Upper lobe of left lung (tissue), 6 donors: ENCODE measurements at regions not wholly inside any gene's neighbourhood (a gene's known extent, or its start where the extent isn't known, plus 50 kb on each side); places are given as distances from the start of the nearest gene placed in this dataset.

Source experiments
- ATAC-seq, 2 donors: fragments of 200-7000 bp; cut with Tn5 transposase; one replicate each; pipeline ENCODE4 v1.9.1; 2022; ENCODE audit warnings: mild to moderate bottlenecking in 2 of 2, moderate library complexity in 2 of 2; ENCODE audit not compliant: low FRiP score in 2 of 2
- DNase-seq, 2 donors: peaks; one replicate each; pipeline ENCODE4 v3.0.0-alpha.2; 2019 to 2020
- H3K27ac ChIP-seq, 4 donors: fragments of 200-600 bp; sonication (generic); one replicate each; pipeline ENCODE4 v1.5.1; 2016 to 2019
- H3K27me3 ChIP-seq, 4 donors: fragments of 200-600 bp; sonication (generic); one replicate each; pipeline ENCODE4 v1.5.1; 2017 to 2019
- H3K36me3 ChIP-seq, 4 donors: fragments of 200-600 bp; sonication (generic); one replicate each; pipeline ENCODE4 v1.5.1; 2016 to 2019
- H3K4me1 ChIP-seq, 4 donors: fragments of 200-600 bp; sonication (generic); one replicate each; pipeline ENCODE4 v1.5.1; 2018 to 2019
- H3K4me3 ChIP-seq, 4 donors: fragments of 200-600 bp; sonication (generic); one replicate each; pipeline ENCODE4 v1.5.1; 2017 to 2019; ENCODE audit warnings: mild to moderate bottlenecking in 2 of 4, moderate library complexity in 1 of 4
- H3K9me3 ChIP-seq, 4 donors: fragments of 200-600 bp; sonication (generic); one replicate each; pipeline ENCODE4 v1.5.1; 2018 to 2019
- EP300 ChIP-seq, 4 donors: sonication (generic); formaldehyde crosslinking; IDR thresholded peaks; one replicate each; pipeline ENCODE4 v1.5.1; 2017; ENCODE audit warnings: antibody characterized with exemption in 4 of 4, control low read depth in 2 of 4
- POLR2A ChIP-seq, 4 donors: fragments of 450-650 bp; IDR thresholded peaks; one replicate each; pipeline ENCODE4 v1.5.1; 2016 to 2017; ENCODE audit warnings: antibody characterized with exemption in 4 of 4, mild to moderate bottlenecking in 2 of 4
- POLR2AphosphoS5 ChIP-seq, 2 donors: sonication (generic); formaldehyde crosslinking; IDR thresholded peaks; one replicate each; pipeline ENCODE4 v1.5.1; 2017; ENCODE audit warnings: antibody characterized with exemption in 2 of 2
- WGBS, 2 donors: methylation state at CpG; one replicate each; pipeline ENCODE4 v1.1.5; 2017 to 2018; 5-methylcytosine and 5-hydroxymethylcytosine counted together
- TF ChIP-seq, protein P1 (sequence below), 6 experiments: fragments of 450-650 bp in 4 of 6; fragments of 200-600 bp in 2 of 6; sonication (generic) in 2 of 6; IDR thresholded peaks; one replicate each; pipeline ENCODE4 v1.5.1; 2016 to 2019; ENCODE audit warnings: antibody characterized with exemption in 6 of 6
- donor health status: DM: no; HTN: no; CAD: no; lungs with moderate emphysema.
- donor health status: DM: no; HTN: yes; CAD: no; lungs with severe emphysema.

DNA sequence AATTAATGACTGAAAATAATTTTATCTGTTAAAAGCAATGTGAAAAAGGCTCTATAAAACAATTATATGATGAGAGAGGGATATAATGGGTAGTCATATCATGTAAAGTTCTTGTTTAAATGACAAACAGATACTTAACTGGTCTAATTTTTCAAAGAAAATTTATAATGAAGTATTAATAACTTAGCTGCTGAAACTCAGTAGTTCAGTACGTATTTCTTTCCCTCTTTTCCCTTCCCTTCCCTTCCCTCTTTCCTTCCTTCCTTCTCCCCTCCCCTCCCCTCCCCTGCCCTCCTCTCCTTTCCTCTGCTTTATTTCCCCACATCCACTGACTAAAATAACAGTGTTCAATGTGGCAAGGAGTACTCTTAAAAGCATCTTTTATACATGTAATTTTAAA lies 123.1 kb upstream of the PTGFR start:
- no peak for DNase-seq
- TF ChIP-seq POLR2A (IDR thresholded peaks at IDR 0.05) (no peak), EP300 (IDR thresholded peaks at IDR 0.05) (no peak), POLR2AphosphoS5 (IDR thresholded peaks at IDR 0.05) (no peak)
- TF ChIP-seq, protein P1, sequence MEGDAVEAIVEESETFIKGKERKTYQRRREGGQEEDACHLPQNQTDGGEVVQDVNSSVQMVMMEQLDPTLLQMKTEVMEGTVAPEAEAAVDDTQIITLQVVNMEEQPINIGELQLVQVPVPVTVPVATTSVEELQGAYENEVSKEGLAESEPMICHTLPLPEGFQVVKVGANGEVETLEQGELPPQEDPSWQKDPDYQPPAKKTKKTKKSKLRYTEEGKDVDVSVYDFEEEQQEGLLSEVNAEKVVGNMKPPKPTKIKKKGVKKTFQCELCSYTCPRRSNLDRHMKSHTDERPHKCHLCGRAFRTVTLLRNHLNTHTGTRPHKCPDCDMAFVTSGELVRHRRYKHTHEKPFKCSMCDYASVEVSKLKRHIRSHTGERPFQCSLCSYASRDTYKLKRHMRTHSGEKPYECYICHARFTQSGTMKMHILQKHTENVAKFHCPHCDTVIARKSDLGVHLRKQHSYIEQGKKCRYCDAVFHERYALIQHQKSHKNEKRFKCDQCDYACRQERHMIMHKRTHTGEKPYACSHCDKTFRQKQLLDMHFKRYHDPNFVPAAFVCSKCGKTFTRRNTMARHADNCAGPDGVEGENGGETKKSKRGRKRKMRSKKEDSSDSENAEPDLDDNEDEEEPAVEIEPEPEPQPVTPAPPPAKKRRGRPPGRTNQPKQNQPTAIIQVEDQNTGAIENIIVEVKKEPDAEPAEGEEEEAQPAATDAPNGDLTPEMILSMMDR (IDR thresholded peaks at IDR 0.05), result no peak
- Histone ChIP-seq H3K4me1 (no peaks in the 10 kb centered on the region), H3K4me3 (no peak overlapping the region), H3K27ac (no peak overlapping the region), H3K9me3 (no peaks in the 10 kb centered on the region), H3K36me3 (no peaks in the 10 kb centered on the region), H3K27me3 (no peaks in the 10 kb centered on the region)
- 0 to 21% methylated on average over 1 of the region's 1 CpG for WGBS, 2 donors
- ATAC-seq, result no peak

GRCh38 chr1:78369546-78369945 lies 121.2 kb upstream of the PTGFR start:
- 91 to 95% methylated on average over 1 of the region's 1 CpG for WGBS, 2 donors
- H3K4me3 ChIP-seq, result no peak overlapping the region
- H3K27me3 ChIP-seq, result no peaks in the 10 kb centered on the region
- H3K36me3 ChIP-seq, result no peaks in the 10 kb centered on the region
- TF ChIP-seq POLR2A (IDR thresholded peaks at IDR 0.05), result no peak
- TF ChIP-seq EP300 (IDR thresholded peaks at IDR 0.05), result no peak
- TF ChIP-seq, protein P1 (IDR thresholded peaks at IDR 0.05), result no peak
- H3K9me3 ChIP-seq, result no peaks in the 10 kb centered on the region
- H3K4me1 ChIP-seq, result no peaks in the 10 kb centered on the region
- DNase-seq (no peak), ATAC-seq (no peak)
- H3K27ac ChIP-seq, result no peak overlapping the region

- no peak overlapping the region for H3K4me3 ChIP-seq
- peak in 1 of 2 donors; percentile 20 for DNase-seq
- H3K27ac ChIP-seq, result no peak overlapping the region
- no peak for TF ChIP-seq POLR2A (IDR thresholded peaks at IDR 0.05)
- no peaks in the 10 kb centered on the region for H3K4me1 ChIP-seq
- 9 to 20% methylated on average over 2 of the region's 2 CpGs for WGBS, 2 donors
- no peaks in the 10 kb centered on the region for H3K9me3 ChIP-seq
- no peaks in the 10 kb centered on the region for H3K27me3 ChIP-seq
- H3K36me3 ChIP-seq, result no peaks in the 10 kb centered on the region
- peak in 1 of 2 donors; percentile 42 for ATAC-seq
Measured at GRCh38 chr1:78370356-78370755, 120.4 kb upstream of the PTGFR start.

GRCh38 chr1:78370779-78371482 lies 119.8 kb upstream of the PTGFR start:
- DNase-seq (no peak), ATAC-seq (peak in 1 of 2 donors; percentile 48)
- Histone ChIP-seq H3K27ac (no peak overlapping the region), H3K27me3 (no peaks in the 10 kb centered on the region), H3K4me1 (no peaks in the 10 kb centered on the region), H3K36me3 (no peaks in the 10 kb centered on the region), H3K4me3 (no peak overlapping the region), H3K9me3 (no peaks in the 10 kb centered on the region)
- 42 to 61% methylated on average over 2 of the region's 2 CpGs for whole genome bisulfite sequencing, 2 donors
- TF ChIP-seq POLR2A (IDR thresholded peaks at IDR 0.05) (no peak), POLR2AphosphoS5 (IDR thresholded peaks at IDR 0.05) (no peak), EP300 (IDR thresholded peaks at IDR 0.05) (no peak)
- TF ChIP-seq, protein P1 (IDR thresholded peaks at IDR 0.05), result no peak

DNA sequence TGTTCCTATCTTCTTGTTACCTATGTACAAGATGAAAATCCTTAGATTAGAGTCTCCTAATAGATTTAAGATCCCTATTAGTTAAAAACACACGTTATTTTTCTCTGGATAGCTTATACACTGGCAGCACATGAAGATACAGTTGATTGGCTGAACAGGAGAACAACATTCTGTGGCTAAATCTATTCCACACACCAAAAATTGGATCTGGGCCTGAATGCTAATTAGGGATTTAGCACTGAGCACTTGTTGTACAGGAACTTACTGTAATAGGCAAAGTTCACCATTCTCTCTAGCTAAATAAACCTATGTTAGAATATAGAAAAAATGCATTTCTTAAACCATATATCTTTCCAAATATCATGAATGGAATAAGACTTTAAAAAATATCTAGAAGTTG lies 117.1 kb upstream of the PTGFR start:
- no peak for ATAC-seq
- no peak overlapping the region for H3K4me3 ChIP-seq
- no peak for TF ChIP-seq EP300 (IDR thresholded peaks at IDR 0.05)
- H3K36me3 ChIP-seq, result no peaks in the 10 kb centered on the region
- no peaks in the 10 kb centered on the region for H3K9me3 ChIP-seq
- no peaks in the 10 kb centered on the region for H3K27me3 ChIP-seq
- no peak for DNase-seq
- no peak overlapping the region for H3K27ac ChIP-seq
- peaks cover 0 to 3% (median 0%) of the 10 kb centered on the region in 4 donors for H3K4me1 ChIP-seq
- 64 to 65% methylated on average over 1 of the region's 1 CpG for WGBS, 2 donors

- 70 to 74% methylated on average over 3 of the region's 3 CpGs for WGBS, 2 donors
- TF ChIP-seq EP300 (IDR thresholded peaks at IDR 0.05) (no peak), POLR2A (IDR thresholded peaks at IDR 0.05) (no peak), POLR2AphosphoS5 (IDR thresholded peaks at IDR 0.05) (no peak)
- TF ChIP-seq, protein P1 (IDR thresholded peaks at IDR 0.05), result no peak
- no peak overlapping the region for H3K4me3 ChIP-seq
- no peaks in the 10 kb centered on the region for H3K27me3 ChIP-seq
- peaks cover 0 to 3% (median 0%) of the 10 kb centered on the region in 4 donors for H3K4me1 ChIP-seq
- ATAC-seq, result no peak
- no peaks in the 10 kb centered on the region for H3K36me3 ChIP-seq
- DNase-seq, result no peak
- no peaks in the 10 kb centered on the region for H3K9me3 ChIP-seq
- H3K27ac ChIP-seq, result no peak overlapping the region
Measured at GRCh38 chr1:78375996-78376395, 114.8 kb upstream of the PTGFR start.
